ENCODE measurements at regions not wholly inside any gene's neighbourhood (a gene's known extent, or its start where the extent isn't known, plus 50 kb on each side); places are given as distances from the start of the nearest gene placed in this dataset.
"Not testable (repeated sequence)": the region's sequence is repeated elsewhere in the genome, so short reads cannot be mapped to it uniquely, and the experiment has no call there.

GRCh38 chr6:158881884-158882283, 62.7 kb upstream of the EZR start:
- DNase-seq (ENCODE audit: low read depth) = not testable (repeated sequence)

- not testable (repeated sequence) for DNase-seq (ENCODE audit: low read depth)
Observed at GRCh38 chr6:158881276-158881675, 62.1 kb upstream of the EZR start.

- DNase-seq (ENCODE audit: low read depth) = peak; percentile 26
Observed at GRCh38 chr6:158879180-158879579, 60.0 kb upstream of the EZR start.

- DNase-seq (ENCODE audit: low read depth) = no peak
Observed at GRCh38 chr6:158877716-158878115, 58.5 kb upstream of the EZR start.

GRCh38 chr6:158876886-158877285, 57.7 kb upstream of the EZR start:
- no peak for DNase-seq (ENCODE audit: low read depth)

GRCh38 chr6:158870649-158870957, 51.4 kb upstream of the EZR start:
- DNase-seq (ENCODE audit: low read depth) = no peak

- DNase-seq (ENCODE audit: low read depth) = no peak
Observed at GRCh38 chr6:158869826-158870648, 50.9 kb upstream of the EZR start.

GRCh38 chr6:158868890-158869825, 50.0 kb upstream of the EZR start:
- DNase-seq (ENCODE audit: low read depth) = peak; percentile 93
